HepG2 (cell line): ENCODE measurements at regions not wholly inside any gene's neighbourhood (a gene's known extent, or its start where the extent isn't known, plus 50 kb on each side); places are given as distances from the start of the nearest gene placed in this dataset.

Experiments
- ATF7-NPFF ChIP-seq: sonication (generic); formaldehyde crosslinking; IDR thresholded peaks from 2 replicates; pipeline ENCODE4 v1.8.1; 2023; ENCODE audit warnings: mild to moderate bottlenecking, low read depth, missing genetic modification reagents, moderate library complexity
- BCL6 ChIP-seq: IDR thresholded peaks from 2 replicates; pipeline ENCODE4 v1.6.1; 2016; ENCODE audit warnings: missing genetic modification reagents, missing compliant biosample characterization
- BRCA1 ChIP-seq: sonication (generic); formaldehyde crosslinking; IDR thresholded peaks from 2 replicates; pipeline ENCODE4 v1.4.0; 2020; ENCODE audit warnings: missing genetic modification reagents
- CBX5 ChIP-seq: sonication (generic); formaldehyde crosslinking; IDR thresholded peaks from 2 replicates; pipeline ENCODE4 v1.4.0; 2020; ENCODE audit warnings: missing genetic modification reagents, borderline replicate concordance
- CCAR2 ChIP-seq: fragments of 200-400 bp; formaldehyde crosslinking; optimal IDR thresholded peaks from 2 replicates; pipeline ENCODE3; 2018; ENCODE audit warnings: low read depth, mild to moderate bottlenecking, low read length, moderate library complexity
- FOXK2 ChIP-seq: fragments of 450-650 bp; IDR thresholded peaks from 2 replicates; pipeline ENCODE4 v1.6.1; 2016
- JARID2 ChIP-seq: sonication (generic); formaldehyde crosslinking; IDR thresholded peaks from 2 replicates; pipeline ENCODE4 v1.8.1; 2023; ENCODE audit warnings: missing genetic modification reagents, inconsistent platforms; ENCODE audit not compliant: insufficient replicate concordance
- MED13 ChIP-seq: sonication (generic); formaldehyde crosslinking; IDR thresholded peaks from 2 replicates; pipeline ENCODE4 v1.5.0; 2020; ENCODE audit warnings: missing genetic modification reagents
- MYC ChIP-seq: sonication (generic); formaldehyde crosslinking; IDR thresholded peaks from 2 replicates; pipeline ENCODE4 v1.9.0; 2021; ENCODE audit warnings: missing genetic modification reagents, borderline replicate concordance
- NFE2L2 ChIP-seq: fragments of 150-350 bp; IDR thresholded peaks from 2 replicates; pipeline ENCODE4 v1.6.1; 2014; ENCODE audit warnings: low read length
- RARG ChIP-seq: sonication (generic); formaldehyde crosslinking; IDR thresholded peaks from 2 replicates; pipeline ENCODE4 v1.4.0; 2020; ENCODE audit warnings: low read depth, mild to moderate bottlenecking, missing genetic modification reagents
- SMAD9 ChIP-seq: sonication (generic); formaldehyde crosslinking; IDR thresholded peaks from 2 replicates; pipeline ENCODE4 v1.5.1; 2020; ENCODE audit warnings: mild to moderate bottlenecking, missing genetic modification reagents
- SMC3 ChIP-seq: IDR thresholded peaks from 2 replicates; pipeline ENCODE4 v1.6.1; 2011; ENCODE audit warnings: low read length, improper control_type of control experiment
- SNRNP70 ChIP-seq: fragments of 200-400 bp; formaldehyde crosslinking; IDR thresholded peaks from 2 replicates; pipeline ENCODE4 v1.6.1; 2017; ENCODE audit warnings: mild to moderate bottlenecking, low read depth, low read length, moderate library complexity
- SRSF9 ChIP-seq: fragments of 200-400 bp; formaldehyde crosslinking; IDR thresholded peaks from 2 replicates; pipeline ENCODE4 v1.6.1; 2018; ENCODE audit warnings: borderline replicate concordance, mild to moderate bottlenecking, low read depth, low read length; ENCODE audit not compliant: insufficient read depth, poor library complexity, severe bottlenecking
- TGIF2 ChIP-seq: IDR thresholded peaks from 2 replicates; pipeline ENCODE4 v1.6.1; 2016; ENCODE audit warnings: control low read depth, missing compliant biosample characterization
- THAP11 ChIP-seq: IDR thresholded peaks from 2 replicates; pipeline ENCODE4 v1.6.1; 2016; ENCODE audit warnings: missing biosample characterization, missing genetic modification reagents
- TRIM22 ChIP-seq: fragments of 450-650 bp; IDR thresholded peaks from 2 replicates; pipeline ENCODE4 v1.6.1; 2017
- ZFY ChIP-seq: sonication (generic); formaldehyde crosslinking; IDR thresholded peaks from 2 replicates; pipeline ENCODE4 v1.4.0; 2020; ENCODE audit warnings: missing genetic modification reagents
- ZMYM4 ChIP-seq: sonication (generic); formaldehyde crosslinking; IDR thresholded peaks from 2 replicates; pipeline ENCODE4 v1.8.1; 2023; ENCODE audit warnings: mild to moderate bottlenecking, missing genetic modification reagents
- ZNF205 ChIP-seq: IDR thresholded peaks from 2 replicates; pipeline ENCODE4 v1.6.1; 2018; ENCODE audit warnings: missing biosample characterization, missing genetic modification reagents
- ZNF572 ChIP-seq: sonication (generic); formaldehyde crosslinking; IDR thresholded peaks from 2 replicates; pipeline ENCODE4 v1.5.1; 2020; ENCODE audit warnings: mild to moderate bottlenecking, missing genetic modification reagents
- ZNF614 ChIP-seq: IDR thresholded peaks from 2 replicates; pipeline ENCODE4 v1.6.1; 2018; ENCODE audit warnings: missing biosample characterization, missing genetic modification reagents, inconsistent platforms, borderline replicate concordance
- ZNF75D ChIP-seq: sonication (generic); formaldehyde crosslinking; IDR thresholded peaks from 2 replicates; pipeline ENCODE4 v1.8.1; 2023; ENCODE audit warnings: missing genetic modification reagents, mild to moderate bottlenecking, borderline replicate concordance
- TF ChIP-seq, protein P1 (sequence below): sonication (generic); formaldehyde crosslinking; IDR thresholded peaks from 2 replicates; pipeline ENCODE4 v1.4.0; 2020; ENCODE audit warnings: missing genetic modification reagents
- TF ChIP-seq, protein P2 (sequence below): IDR thresholded peaks from 2 replicates; pipeline ENCODE4 v1.6.1; 2016; ENCODE audit warnings: missing genetic modification reagents, missing compliant biosample characterization
- TF ChIP-seq, protein P3 (sequence below): sonication (generic); formaldehyde crosslinking; IDR thresholded peaks from 2 replicates; pipeline ENCODE4 v1.4.0; 2020; ENCODE audit warnings: mild to moderate bottlenecking, missing genetic modification reagents
- TF ChIP-seq, protein P4 (sequence below): sonication (generic); formaldehyde crosslinking; IDR thresholded peaks from 2 replicates; pipeline ENCODE4 v1.5.0; 2020; ENCODE audit warnings: mild to moderate bottlenecking, low read depth, missing genetic modification reagents, borderline replicate concordance

DNA sequence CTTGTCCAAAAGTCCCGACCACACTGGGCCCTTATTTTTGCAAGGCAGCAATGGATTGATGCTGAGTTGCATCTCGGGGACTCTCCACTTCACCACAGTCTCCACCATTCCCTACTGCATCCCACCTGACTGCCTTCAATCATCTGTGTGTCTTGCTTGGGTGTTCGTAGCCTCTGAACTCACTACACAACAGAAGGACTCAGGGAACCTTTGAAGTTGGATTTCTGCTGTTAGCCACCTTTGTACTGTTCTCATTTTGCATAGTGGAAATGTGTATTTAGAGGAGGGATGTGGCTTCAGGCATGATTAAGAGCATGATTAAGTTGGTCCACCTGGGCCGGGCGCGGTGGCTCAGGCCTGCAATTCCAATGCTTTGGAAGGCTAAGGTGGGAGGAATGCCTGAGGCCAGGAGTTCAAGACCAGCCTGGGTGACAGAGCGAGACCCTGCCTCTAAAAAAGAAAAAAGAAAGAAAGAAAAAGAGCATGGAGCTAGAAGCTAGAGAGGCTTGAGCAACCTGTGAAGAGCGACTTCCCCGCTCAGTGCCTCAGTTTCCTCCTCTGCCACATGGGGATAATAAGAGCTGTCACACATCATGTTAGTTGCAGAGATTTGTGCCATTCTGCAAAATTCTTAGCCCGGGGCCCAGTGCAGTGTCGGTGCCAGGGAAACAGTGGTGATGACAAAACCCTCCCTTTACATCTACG is 121.3 kb upstream of the PTPN1 start (continued):
- TF ChIP-seq FOXK2, result peak; percentile 36; the same call in 1 of the 2 replicates
- TF ChIP-seq ZFY (CRISPR knock-in tag), result peak; percentile 76
- TF ChIP-seq SMC3, result peak; percentile 23; the same call in 1 of the 2 replicates
- TF ChIP-seq, protein P1, sequence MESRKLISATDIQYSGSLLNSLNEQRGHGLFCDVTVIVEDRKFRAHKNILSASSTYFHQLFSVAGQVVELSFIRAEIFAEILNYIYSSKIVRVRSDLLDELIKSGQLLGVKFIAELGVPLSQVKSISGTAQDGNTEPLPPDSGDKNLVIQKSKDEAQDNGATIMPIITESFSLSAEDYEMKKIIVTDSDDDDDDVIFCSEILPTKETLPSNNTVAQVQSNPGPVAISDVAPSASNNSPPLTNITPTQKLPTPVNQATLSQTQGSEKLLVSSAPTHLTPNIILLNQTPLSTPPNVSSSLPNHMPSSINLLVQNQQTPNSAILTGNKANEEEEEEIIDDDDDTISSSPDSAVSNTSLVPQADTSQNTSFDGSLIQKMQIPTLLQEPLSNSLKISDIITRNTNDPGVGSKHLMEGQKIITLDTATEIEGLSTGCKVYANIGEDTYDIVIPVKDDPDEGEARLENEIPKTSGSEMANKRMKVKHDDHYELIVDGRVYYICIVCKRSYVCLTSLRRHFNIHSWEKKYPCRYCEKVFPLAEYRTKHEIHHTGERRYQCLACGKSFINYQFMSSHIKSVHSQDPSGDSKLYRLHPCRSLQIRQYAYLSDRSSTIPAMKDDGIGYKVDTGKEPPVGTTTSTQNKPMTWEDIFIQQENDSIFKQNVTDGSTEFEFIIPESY, result peak; percentile 71; the same call in 1 of the 2 replicates
- TF ChIP-seq, protein P2, sequence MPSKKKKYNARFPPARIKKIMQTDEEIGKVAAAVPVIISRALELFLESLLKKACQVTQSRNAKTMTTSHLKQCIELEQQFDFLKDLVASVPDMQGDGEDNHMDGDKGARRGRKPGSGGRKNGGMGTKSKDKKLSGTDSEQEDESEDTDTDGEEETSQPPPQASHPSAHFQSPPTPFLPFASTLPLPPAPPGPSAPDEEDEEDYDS, result peak; percentile 84
- TF ChIP-seq, protein P3, sequence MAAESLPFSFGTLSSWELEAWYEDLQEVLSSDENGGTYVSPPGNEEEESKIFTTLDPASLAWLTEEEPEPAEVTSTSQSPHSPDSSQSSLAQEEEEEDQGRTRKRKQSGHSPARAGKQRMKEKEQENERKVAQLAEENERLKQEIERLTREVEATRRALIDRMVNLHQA (CRISPR knock-in tag), result no peak
- peak; percentile 81; the same call in 1 of the 2 replicates for TF ChIP-seq ATF7-NPFF
- TF ChIP-seq CBX5 (CRISPR knock-in tag), result peak; percentile 70; the same call in 1 of the 2 replicates
- no peak for TF ChIP-seq TRIM22
- TF ChIP-seq NFE2L2, result no peak
- TF ChIP-seq JARID2 (CRISPR knock-in tag), result peak; percentile 19
- no peak for TF ChIP-seq CCAR2
- TF ChIP-seq ZNF75D, result no peak
- TF ChIP-seq MYC, result no peak
- TF ChIP-seq BCL6 (CRISPR knock-in tag), result peak; percentile 84
- peak; percentile 78 for TF ChIP-seq ZNF614 (CRISPR knock-in tag)
- peak; percentile 93 for TF ChIP-seq MED13 (CRISPR knock-in tag)
- peak; percentile 75 for TF ChIP-seq ZMYM4 (CRISPR knock-in tag)
- 0 out of 2 replicates have a peak, but pooled peaks have one; percentile 58 for TF ChIP-seq TGIF2 (CRISPR knock-in tag)
- peak; percentile 59 for TF ChIP-seq THAP11 (CRISPR knock-in tag)
- 0 out of 2 replicates have a peak, but pooled peaks have one; percentile 65 for TF ChIP-seq BRCA1
- TF ChIP-seq ZNF205 (CRISPR knock-in tag), result peak; percentile 66; the same call in 1 of the 2 replicates
- TF ChIP-seq SRSF9, result no peak
- 0 out of 2 replicates have a peak, but pooled peaks have one; percentile 59 for TF ChIP-seq SMAD9
- TF ChIP-seq, protein P4, sequence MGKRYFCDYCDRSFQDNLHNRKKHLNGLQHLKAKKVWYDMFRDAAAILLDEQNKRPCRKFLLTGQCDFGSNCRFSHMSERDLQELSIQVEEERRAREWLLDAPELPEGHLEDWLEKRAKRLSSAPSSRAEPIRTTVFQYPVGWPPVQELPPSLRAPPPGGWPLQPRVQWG (CRISPR knock-in tag), result no peak
- no peak for TF ChIP-seq SNRNP70
- no peak; the same call in 1 of the 2 replicates for TF ChIP-seq ZNF572 (CRISPR knock-in tag)
- TF ChIP-seq RARG (CRISPR knock-in tag), result no peak
